Endothelial cell of umbilical vein (primary cell): ENCODE measurements at regions not wholly inside any gene's neighbourhood (a gene's known extent, or its start where the extent isn't known, plus 50 kb on each side); places are given as distances from the start of the nearest gene placed in this dataset.

ENCODE experiments used
- BruUV-seq: library from RNA; stranded (reverse); fragments of 400-500 nt; replicated peaks from 2 replicates; lab custom pipeline; 2021; lab: Mats Ljungman, UMichigan
- CTCF ChIA-PET: fragments of 300-600, 350-600 bp; sonication (Branson Sonifier 250); formaldehyde crosslinking; loops from one replicate; lab custom pipeline; 2021; ENCODE audit warnings: antibody characterized with exemption, inconsistent platforms; lab: Charles Lee
- POLR2A ChIA-PET: fragments of 300-600, 350-600 bp; sonication (Branson Sonifier 250); formaldehyde crosslinking; loops from one replicate; lab custom pipeline; 2021; ENCODE audit warnings: antibody characterized with exemption, inconsistent platforms; lab: Charles Lee
- DNase-seq: peaks from one replicate; pipeline ENCODE4 v3.0.0-alpha.2; 2011; ENCODE audit warnings: low read depth, low spot score
- FAIRE-seq: peaks from 2 replicates; lab custom pipeline; 2011; peaks lifted over from hg19 to GRCh38; lab: Jason Lieb, UNC
- H2AFZ ChIP-seq: 2 replicates; pipeline ENCODE4 v1.6.0; 2012; ENCODE audit warnings: low read depth, low read length, control low read depth, inconsistent platforms
- H3K27ac ChIP-seq: 2 replicates; pipeline ENCODE4 v1.5.1; 2011; ENCODE audit warnings: low read depth, mild to moderate bottlenecking, control low read depth, low read length, moderate library complexity; ENCODE audit not compliant: insufficient read depth
- H3K27me3 ChIP-seq, 2 experiments: 2 replicates each; pipeline versions ENCODE4 v1.6.0 to v1.6.1; 2011; ENCODE audit warnings: low read length in 2 of 2, mixed read lengths in 1 of 2; ENCODE audit not compliant: control insufficient read depth in 2 of 2, insufficient read depth in 2 of 2
- H3K36me3 ChIP-seq, 2 experiments: 2 replicates in 1 of 2; 3 replicates in 1 of 2; pipeline ENCODE4 v1.5.1; 2011; ENCODE audit warnings: low read length in 2 of 2, mild to moderate bottlenecking in 1 of 2, moderate library complexity in 1 of 2; ENCODE audit not compliant: control insufficient read depth in 2 of 2, insufficient read depth in 2 of 2; ENCODE audit errors: extremely low read depth in 1 of 2
- H3K4me1 ChIP-seq: 3 replicates; pipeline ENCODE4 v1.5.1; 2011; ENCODE audit warnings: mild to moderate bottlenecking, low read length; ENCODE audit not compliant: control insufficient read depth, insufficient read depth; ENCODE audit errors: extremely low read depth
- H3K4me2 ChIP-seq: 2 replicates; pipeline ENCODE4 v1.6.1; 2011; ENCODE audit warnings: low read length, control low read depth, mixed read lengths; ENCODE audit not compliant: insufficient read depth
- H3K4me3 ChIP-seq, 3 experiments: fragments of 200-600 bp in 1 of 3; sonication (generic), shearing (Covaris generic) in 1 of 3; replicated peaks in 1 of 3; 2 replicates each; pipeline ENCODE4 v1.5.1; 2011 to 2016; ENCODE audit warnings: control low read depth in 3 of 3, low read length in 3 of 3, mild to moderate bottlenecking in 2 of 3, inconsistent platforms in 1 of 3, low read depth in 1 of 3, moderate library complexity in 1 of 3; ENCODE audit not compliant: insufficient read depth in 1 of 3
- H3K79me2 ChIP-seq: 2 replicates; pipeline ENCODE4 v1.6.0; 2012; ENCODE audit warnings: low read length, inconsistent platforms; ENCODE audit not compliant: control insufficient read depth, insufficient read depth
- H3K9ac ChIP-seq: replicated peaks from 2 replicates; pipeline ENCODE3; 2011; ENCODE audit warnings: low read length, control low read depth; ENCODE audit not compliant: insufficient read depth; ENCODE audit errors: extremely low read depth
- H3K9me1 ChIP-seq: replicated peaks from 3 replicates; pipeline ENCODE4 v1.6.0; 2011; ENCODE audit warnings: mild to moderate bottlenecking, low read length; ENCODE audit not compliant: control insufficient read depth, insufficient read depth; ENCODE audit errors: extremely low read depth
- H3K9me3 ChIP-seq: replicated peaks from 2 replicates; pipeline ENCODE4 v1.5.1; 2012; ENCODE audit warnings: low read length, inconsistent platforms; ENCODE audit not compliant: control insufficient read depth, insufficient read depth
- H4K20me1 ChIP-seq: replicated peaks from 2 replicates; pipeline ENCODE3; 2011; ENCODE audit warnings: mild to moderate bottlenecking, low read length; ENCODE audit not compliant: control insufficient read depth, insufficient read depth; ENCODE audit errors: extremely low read depth
- CTCF ChIP-seq, 2 donors: IDR thresholded peaks; 1 replicate in 1 of 2; 2 replicates in 1 of 2; pipeline ENCODE4 v1.5.1; 2011; ENCODE audit warnings: low read length in 2 of 2, mild to moderate bottlenecking in 2 of 2, moderate library complexity in 2 of 2, control low read depth in 1 of 2, inconsistent platforms in 1 of 2, low read depth in 1 of 2; ENCODE audit not compliant: insufficient read depth in 1 of 2; ENCODE audit errors: extremely low read depth in 1 of 2
- EZH2 ChIP-seq: IDR thresholded peaks from 2 replicates; pipeline ENCODE4 v1.6.1; 2012; ENCODE audit warnings: borderline replicate concordance, low read depth, mild to moderate bottlenecking, moderate library complexity, low read length, inconsistent platforms; ENCODE audit not compliant: severe bottlenecking
- FOS ChIP-seq: IDR thresholded peaks from 2 replicates; pipeline ENCODE4 v1.6.1; 2011; ENCODE audit warnings: mild to moderate bottlenecking, low read length, moderate library complexity, borderline replicate concordance; ENCODE audit not compliant: insufficient read depth
- GATA2 ChIP-seq: IDR thresholded peaks from 2 replicates; pipeline ENCODE4 v1.7.0; 2011; ENCODE audit warnings: low read depth, mild to moderate bottlenecking, moderate library complexity, mixed read lengths, low read length; ENCODE audit not compliant: insufficient read length, insufficient read depth
- JUN ChIP-seq: IDR thresholded peaks from 2 replicates; pipeline ENCODE4 v1.6.1; 2011; ENCODE audit warnings: borderline replicate concordance, low read depth; ENCODE audit not compliant: insufficient read length, insufficient read depth
- MAX ChIP-seq: IDR thresholded peaks from 2 replicates; pipeline ENCODE4 v1.6.1; 2011; ENCODE audit not compliant: insufficient read depth, insufficient read length
- MYC ChIP-seq: IDR thresholded peaks from one replicate; pipeline ENCODE4 v1.6.1; 2011; ENCODE audit warnings: mild to moderate bottlenecking, low read depth, low read length
- POLR2A ChIP-seq: IDR thresholded peaks from 2 replicates; pipeline ENCODE4 v1.6.1; 2012; ENCODE audit warnings: low read depth, mild to moderate bottlenecking, control low read depth, low read length
- POLR2AphosphoS5 ChIP-seq: IDR thresholded peaks from 2 replicates; pipeline ENCODE4 v1.6.1; 2012; ENCODE audit warnings: low read depth, mild to moderate bottlenecking, control low read depth, low read length, moderate library complexity; ENCODE audit not compliant: insufficient read depth
- dilution Hi-C: fragments of 300-500 bp; cut with MboI; formaldehyde crosslinking; loops from one replicate; pipeline ENCODE4 v1.15.0; 2019; ENCODE audit warnings: low sequenced_read_pairs; ENCODE audit not compliant: extremely low pct_ligation_motif_present
- intact Hi-C: fragments of 100-400 bp; cut with micrococcal nuclease; formaldehyde crosslinking; loops from one replicate; pipeline ENCODE4 v1.10.0; 2022

- ChIA-PET POLR2A (no interaction called here), CTCF (no interaction called here)
- Histone ChIP-seq H3K4me3 (no peak overlapping the region), H3K9me3 (no peaks in the 10 kb centered on the region), H3K9me1 (no peaks in the 10 kb centered on the region), H3K27me3 (no peaks in the 10 kb centered on the region), H3K4me1 (no peaks in the 10 kb centered on the region), H3K79me2 (no peaks in the 10 kb centered on the region), H3K4me2 (no peak overlapping the region), H4K20me1 (no peaks in the 10 kb centered on the region), H3K27ac (no peak overlapping the region), H3K9ac (no peak overlapping the region), H2AFZ (no peak overlapping the region), H3K36me3 (no peaks in the 10 kb centered on the region)
- DNase-seq (no peak), FAIRE-seq (no peak)
- dilution Hi-C loops = no loop called here
- intact Hi-C loops = no loop called here
- no peak for TF ChIP-seq MAX
- no peak for TF ChIP-seq CTCF (IDR thresholded peaks at IDR 0.05; ENCODE audit: extremely low read depth in 1 of 2, insufficient read depth in 1 of 2, low read depth in 1 of 2, low read length in 2 of 2)
- no peak for TF ChIP-seq MYC
- no peak for TF ChIP-seq POLR2A
- TF ChIP-seq POLR2AphosphoS5 = no peak
- no peak for TF ChIP-seq JUN
- no peak for TF ChIP-seq EZH2
- TF ChIP-seq GATA2 = no peak
- no peak for TF ChIP-seq FOS
- no TSS peak for BruUV-seq
These were observed 84.4 kb upstream of the XYLT1 start for GRCh38 chr16:17555176-17555575.
